DND-41 (cell line): ENCODE measurements at regions not wholly inside any gene's neighbourhood (a gene's known extent, or its start where the extent isn't known, plus 50 kb on each side); places are given as distances from the start of the nearest gene placed in this dataset.

Source experiments
- CTCF ChIP-seq: IDR thresholded peaks from 2 replicates; pipeline ENCODE4 v1.5.1; 2012; ENCODE audit warnings: borderline replicate concordance, low read length, moderate library complexity, mild to moderate bottlenecking; ENCODE audit not compliant: poor library complexity, severe bottlenecking; ENCODE audit errors: extremely low read depth
- EZH2 ChIP-seq: IDR thresholded peaks from 3 replicates; pipeline ENCODE4 v1.6.1; 2012; ENCODE audit warnings: borderline replicate concordance, low read depth, mild to moderate bottlenecking, moderate library complexity, low read length, inconsistent platforms; ENCODE audit not compliant: severe bottlenecking

- TF ChIP-seq CTCF: no peak
- no peak for TF ChIP-seq EZH2
Measured at GRCh38 chr10:83648201-83648600, 491.1 kb upstream of the GHITM start.
